Activated T-helper 1 cell treated with anti-CD3 and anti-CD28 coated beads, Interleukin-2, amount 50 U/mL, for 16 hours (primary cell): ENCODE measurements at regions not wholly inside any gene's neighbourhood (a gene's known extent, or its start where the extent isn't known, plus 50 kb on each side); places are given as distances from the start of the nearest gene placed in this dataset.
"Not testable (repeated sequence)": the region's sequence is repeated elsewhere in the genome, so short reads cannot be mapped to it uniquely, and the experiment has no call there.

Experiments used
- DNase-seq, 2 donors: peaks; one replicate each; pipeline ENCODE4 v3.0.0-alpha.2; 2020; ENCODE audit warnings: low read depth in 1 of 2, low spot score in 1 of 2

DNA sequence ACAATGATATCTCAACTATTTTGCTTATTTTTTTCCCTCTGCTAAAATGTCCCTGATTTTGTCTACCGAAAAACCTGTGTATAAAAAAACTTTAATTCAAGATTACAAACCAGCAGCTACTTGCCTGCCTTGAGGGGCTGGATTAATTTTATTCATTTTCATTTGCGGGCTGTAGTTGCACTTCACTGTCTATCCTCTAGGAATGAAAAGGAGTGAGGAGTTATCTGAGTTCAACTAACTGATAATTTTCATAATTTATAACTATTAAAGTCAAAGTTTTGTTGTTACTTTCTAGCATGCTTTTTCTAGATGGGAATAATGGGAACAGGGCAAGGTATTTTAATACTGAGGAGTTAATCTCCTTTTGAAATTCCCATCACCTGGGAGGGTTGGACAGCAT, 50.3 kb upstream of the AGTPBP1 start:
- DNase-seq = not testable (repeated sequence)

DNA sequence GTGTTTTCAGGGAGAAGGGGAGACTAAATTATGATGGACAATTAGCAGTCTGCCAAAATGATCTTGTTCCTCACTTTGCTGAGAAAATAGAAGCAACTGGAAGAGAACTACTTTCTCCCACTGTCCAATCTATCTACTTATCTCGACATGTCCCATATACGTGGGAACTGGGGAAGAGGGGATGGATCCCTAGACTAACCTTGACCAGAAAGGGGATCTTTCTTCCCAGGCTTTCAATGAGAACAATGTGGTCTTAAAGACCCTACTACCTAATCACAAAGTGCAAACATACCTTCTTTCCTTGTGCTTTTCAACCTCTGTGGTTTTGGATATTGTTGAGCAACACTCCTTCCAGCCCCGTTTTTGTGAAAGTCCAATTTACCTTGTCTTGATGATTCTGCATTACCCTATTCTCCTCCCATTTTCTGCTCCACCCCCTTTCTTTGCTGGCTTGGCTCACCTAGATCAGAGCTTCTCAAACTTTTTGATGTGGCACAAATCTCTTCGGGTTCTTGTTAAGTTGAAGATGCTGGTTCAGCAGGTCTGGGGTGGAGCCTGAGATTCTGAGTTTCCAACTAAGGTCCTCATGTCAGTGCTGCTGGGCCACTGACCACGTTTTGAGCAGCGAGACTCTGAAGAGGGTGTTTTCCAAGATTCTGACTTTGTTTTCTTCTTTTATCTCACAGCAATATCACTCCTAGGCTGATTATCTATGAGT, 61.4 kb upstream of the AGTPBP1 start:
- not testable (repeated sequence) for DNase-seq

DNA sequence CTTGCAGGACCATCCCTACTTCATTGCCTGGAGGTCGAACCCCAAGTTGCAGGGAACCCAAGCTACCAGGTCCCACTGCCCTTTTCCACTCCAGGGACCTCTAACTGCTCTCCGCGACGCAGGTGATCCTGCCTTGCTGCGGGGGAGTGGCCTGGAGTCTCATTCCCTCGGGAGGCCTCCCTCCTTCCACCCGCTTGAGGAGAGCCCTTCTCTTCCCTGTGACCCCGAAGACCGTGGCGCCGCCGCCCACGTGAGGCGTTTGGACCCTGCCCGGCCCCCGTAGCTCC, 63.0 kb upstream of the AGTPBP1 start:
- DNase-seq = not testable (repeated sequence)

DNA sequence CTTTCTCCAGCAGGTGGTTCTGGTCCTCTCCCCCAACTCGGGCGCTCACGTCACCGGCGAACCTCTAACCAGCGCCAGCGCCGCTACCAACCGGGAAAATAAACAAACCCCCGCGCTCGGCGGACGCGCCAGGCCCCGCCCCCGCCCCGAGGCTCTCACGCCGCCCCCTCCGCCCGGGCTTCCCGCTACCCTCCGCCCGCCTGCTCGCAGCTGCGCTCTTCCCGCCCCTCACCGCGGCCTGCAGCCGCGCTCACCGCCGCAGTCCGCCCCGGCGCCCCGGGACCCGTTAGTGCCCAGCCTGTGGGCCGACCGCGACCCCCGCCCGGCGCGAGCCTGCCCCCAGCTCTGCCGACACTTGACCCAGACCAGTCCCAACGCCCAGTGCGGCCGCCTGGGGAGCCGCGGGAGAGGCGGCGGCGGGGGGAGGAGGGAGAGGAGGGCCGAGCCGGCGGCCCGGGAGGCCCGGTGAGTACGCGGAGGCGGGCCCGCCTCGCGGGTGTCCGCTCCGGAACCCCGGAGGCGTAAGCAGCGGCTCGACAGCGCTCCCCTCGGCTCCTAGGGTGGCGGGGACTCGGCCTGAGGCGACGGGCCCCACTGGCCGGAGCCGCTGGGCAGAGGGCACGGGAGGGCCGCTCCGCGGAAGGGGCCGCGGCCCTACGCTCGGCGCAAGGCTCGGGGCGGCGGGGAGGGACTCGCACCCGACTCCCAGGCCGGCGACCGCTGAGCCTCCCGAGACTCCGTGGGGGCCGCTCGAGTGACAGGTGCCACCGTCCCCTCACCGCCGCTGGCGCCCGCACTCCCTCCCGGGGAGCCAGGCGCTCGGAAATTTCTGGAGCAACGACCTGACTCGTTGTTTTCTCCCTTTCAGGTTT, 63.6 kb upstream of the AGTPBP1 start:
- DNase-seq = peak; percentile 48 to 61

DNA sequence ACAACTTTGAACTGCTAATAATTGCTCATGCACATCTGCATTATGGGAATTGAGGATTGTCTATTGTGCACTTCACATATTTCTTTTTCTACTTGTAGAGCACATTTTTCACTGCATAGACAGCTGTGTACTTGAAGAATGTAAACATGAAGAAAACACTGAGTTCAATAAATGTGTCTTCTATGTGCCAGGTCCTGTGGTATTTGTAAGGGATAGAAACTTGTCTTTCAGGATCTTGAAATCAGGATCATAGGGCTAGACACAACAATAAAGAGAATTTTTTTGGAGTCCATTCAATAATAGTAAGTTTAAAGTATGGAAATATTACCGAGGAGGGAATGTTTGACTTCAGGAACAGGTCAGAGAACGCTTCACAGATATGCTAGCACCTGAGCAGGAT, 66.6 kb upstream of the AGTPBP1 start:
- not testable (repeated sequence) for DNase-seq

DNA sequence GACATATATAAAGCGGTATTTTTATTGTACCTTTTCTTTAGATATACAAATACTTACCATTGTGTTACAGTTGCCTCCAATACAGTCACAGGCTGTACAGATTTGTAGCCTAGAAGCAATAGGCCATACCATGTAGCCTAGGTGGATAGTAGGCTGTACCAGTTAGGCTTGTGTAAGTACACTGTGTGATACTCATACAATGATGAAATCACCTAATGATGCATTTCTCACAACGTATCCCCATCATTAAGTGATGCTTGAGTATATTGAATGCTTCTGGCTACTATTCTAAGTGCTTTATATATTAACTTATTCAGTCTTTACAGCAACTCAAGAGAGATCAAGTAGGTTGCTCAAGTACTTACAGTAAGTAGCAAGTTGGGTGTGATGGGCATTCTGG, 71.6 kb upstream of the AGTPBP1 start:
- not testable (repeated sequence) for DNase-seq

DNA sequence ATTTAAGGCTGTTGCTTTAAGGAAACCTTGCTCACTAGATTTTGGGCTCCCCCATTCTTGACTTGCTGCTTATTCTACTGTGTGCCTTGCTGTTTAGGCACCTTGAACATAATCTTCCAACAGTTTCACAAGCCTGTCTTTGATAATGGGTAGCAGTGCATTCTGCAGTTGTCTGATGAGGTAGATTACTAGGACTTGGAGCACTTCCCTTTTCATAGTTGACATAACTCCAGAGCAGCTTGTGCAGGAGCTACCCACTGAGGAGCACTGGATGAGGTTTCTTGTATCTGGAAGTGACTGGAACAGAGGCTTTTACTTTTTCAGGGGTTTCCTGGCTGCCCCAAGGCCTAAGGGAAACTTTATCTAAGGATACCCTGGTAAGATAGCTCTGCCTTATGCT, 73.0 kb upstream of the AGTPBP1 start:
- DNase-seq = not testable (repeated sequence)

DNA sequence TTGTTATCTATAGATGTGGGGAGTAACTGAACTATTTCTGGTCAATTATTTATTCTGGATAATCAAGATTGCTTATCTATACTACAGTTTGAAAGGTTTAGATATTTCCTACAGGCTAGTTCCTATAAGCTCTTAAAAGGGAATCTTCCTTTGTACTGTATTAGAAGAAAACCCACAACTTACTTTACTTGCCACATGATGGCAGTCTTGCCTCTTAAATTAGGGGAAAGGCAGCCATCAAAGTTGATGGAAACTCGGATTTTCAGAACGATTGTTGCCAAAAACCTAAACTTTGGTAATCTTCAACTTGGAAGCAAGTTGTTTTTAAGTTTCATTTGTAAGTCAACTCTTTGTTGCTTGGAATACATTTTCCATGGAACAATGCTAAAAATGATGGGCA, 77.2 kb upstream of the AGTPBP1 start:
- not testable (repeated sequence) for DNase-seq

DNA sequence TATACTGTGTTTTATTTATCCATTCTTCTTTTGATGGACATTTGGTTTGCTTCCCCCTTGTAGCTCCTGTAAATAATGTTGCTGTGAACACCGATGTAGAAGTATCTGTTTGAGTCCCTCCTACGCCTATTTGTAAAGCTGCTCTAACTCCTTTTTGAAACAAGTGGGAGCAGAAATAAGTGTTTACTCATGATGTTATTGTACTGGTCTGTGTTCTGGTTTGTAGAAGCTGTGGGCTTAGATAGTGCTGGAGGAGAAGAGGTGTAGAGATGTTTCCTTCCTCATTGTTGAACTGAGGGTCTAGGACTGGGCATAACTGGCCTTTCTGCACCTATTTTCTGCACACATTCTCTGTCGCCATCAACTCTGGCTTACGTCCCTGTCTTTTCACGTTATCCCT, 78.8 kb upstream of the AGTPBP1 start:
- not testable (repeated sequence) for DNase-seq

DNA sequence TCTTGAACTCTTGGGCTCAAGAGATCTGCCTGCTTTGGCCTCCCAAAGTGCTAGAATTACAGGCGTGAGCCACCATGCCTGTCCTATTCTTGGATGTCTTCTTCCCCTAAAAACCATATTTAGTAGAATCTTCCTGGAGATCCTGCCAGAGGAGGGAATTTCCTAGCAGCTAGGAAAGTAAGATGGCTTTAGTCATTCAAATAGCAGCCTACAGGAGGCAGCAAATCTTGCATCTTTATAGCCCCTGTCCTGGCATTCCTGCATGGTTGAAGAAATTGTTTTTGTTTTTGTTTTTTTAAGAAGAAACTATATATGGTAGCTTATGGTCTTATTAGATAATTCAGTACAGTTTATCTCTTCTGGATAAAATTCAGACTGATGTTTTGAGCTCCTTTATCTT, 83.2 kb upstream of the AGTPBP1 start:
- DNase-seq = not testable (repeated sequence)

DNA sequence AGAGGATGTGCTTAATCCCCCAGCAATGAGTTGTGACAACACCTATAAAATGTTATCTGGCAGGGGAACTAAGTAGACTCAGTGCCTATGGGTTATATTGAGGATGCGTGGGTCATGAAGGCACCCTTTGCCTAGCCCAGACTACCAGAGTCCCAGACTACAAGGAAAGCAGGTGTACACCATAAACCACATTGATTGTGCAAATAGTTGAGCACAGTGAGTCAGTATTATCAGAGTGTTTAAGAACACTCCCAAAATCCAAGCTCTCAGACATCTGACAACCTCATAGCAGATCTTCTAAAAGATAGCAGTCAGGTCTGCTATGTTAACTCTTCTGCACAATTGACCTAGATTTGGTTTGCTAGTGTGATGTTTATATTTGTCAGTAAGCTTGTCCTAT, 92.8 kb upstream of the AGTPBP1 start:
- DNase-seq = not testable (repeated sequence)

DNA sequence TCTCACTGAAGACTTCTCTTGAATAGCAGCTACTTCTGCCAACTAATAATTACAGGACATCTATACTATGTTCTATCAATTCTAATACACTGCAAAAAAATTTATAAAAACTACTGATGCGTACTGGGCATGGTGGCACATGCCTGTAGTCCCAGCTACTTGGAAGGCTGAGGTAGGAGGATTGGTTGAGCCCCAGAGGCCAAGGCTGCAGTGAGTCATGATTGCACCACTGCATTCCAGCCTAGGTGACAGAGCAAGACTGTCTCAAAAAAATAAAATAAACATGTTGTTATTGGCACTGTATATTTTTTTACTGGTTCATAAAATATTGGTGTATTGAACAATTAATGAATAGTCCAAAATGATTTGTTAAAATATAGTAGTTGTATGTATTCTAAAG, 97.0 kb upstream of the NAA35 start:
- DNase-seq = not testable (repeated sequence)

DNA sequence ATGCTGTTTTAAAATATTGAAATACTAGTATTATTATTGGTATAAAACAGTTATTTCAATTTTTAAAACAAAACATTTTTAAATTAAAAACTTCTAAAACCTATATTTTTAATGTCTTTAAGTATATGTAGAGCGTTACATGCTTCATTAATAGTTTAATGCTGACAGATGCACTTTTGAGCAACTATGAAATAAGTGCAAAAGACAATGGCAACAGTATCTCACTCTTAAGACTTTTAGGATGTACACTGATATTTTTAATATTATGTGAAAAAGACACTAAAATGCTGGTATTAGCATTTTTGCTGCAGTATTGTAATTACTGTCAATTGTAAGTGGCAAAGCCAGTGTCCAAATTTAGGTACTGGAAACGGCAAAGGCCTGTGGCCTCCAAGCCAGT, 93.2 kb upstream of the NAA35 start:
- DNase-seq = not testable (repeated sequence)

DNA sequence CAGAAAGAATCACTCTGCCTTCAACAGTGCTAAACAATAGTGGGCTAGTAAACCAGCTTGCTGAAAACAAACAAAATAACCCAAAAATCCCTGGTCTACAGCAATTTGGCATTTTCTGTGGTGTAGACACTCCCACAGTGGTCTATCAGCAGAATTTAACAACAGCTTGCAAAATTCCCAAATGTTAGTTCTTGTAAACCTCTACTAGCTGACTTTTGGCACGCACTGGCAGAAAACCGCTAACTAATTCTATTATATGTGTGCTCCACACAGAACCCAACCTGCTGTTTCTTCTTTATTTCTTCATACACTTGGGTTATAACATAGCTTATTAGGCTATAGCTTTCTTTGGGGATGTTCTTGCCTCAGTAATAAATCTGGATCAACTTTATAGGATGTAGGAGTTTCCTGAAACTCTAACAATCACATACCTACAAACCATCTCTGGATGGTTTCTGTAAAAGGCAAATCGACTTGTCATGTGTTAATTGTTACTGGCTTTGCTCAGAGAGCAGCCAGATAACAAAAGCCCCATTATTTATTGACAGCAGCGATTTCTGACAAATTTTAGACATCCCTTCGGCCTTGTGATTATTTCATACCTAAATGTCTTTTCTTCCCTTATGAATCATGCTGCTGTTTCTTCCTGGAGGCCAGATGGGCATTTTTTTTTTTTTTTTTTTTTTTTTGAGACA, 82.7 kb upstream of the NAA35 start:
- DNase-seq = no peak

DNA sequence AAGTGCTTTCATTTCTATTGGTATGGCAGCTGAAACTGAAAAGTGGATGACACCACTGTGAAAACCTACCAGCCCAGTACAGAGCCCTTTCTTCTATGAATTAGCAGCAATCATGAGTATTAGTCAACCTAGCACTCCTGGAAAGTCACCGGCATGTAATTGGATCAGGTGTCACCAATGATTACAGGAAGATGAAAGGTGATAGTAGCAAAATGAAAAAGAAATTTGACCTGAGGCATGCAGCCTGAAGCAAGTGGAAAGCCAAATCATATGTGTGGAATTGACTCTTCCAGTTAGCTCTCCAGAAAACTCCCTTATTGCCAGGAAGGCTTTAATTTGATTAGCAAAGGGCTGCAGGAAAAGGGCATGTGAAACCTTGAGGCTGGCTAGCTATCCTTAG, 81.2 kb upstream of the NAA35 start:
- no peak for DNase-seq

DNA sequence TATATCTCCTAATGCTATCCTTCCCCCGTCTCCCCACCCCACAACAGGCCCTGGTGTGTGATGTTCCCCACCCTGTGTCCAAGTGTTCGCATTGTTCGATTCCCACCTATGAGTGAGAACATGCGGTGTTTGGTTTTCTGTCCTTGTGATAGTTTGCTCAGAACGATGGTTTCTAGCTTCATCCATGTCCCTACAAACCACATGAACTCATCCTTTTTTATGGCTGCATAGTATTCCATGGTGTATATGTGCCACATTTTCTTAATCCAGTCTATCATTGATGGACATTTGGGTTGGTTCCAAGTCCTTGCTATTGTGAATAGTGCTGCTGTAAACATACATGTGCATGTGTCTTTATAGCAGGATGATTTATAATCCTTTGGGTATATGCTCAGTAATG, 79.1 kb upstream of the NAA35 start:
- DNase-seq = not testable (repeated sequence)

DNA sequence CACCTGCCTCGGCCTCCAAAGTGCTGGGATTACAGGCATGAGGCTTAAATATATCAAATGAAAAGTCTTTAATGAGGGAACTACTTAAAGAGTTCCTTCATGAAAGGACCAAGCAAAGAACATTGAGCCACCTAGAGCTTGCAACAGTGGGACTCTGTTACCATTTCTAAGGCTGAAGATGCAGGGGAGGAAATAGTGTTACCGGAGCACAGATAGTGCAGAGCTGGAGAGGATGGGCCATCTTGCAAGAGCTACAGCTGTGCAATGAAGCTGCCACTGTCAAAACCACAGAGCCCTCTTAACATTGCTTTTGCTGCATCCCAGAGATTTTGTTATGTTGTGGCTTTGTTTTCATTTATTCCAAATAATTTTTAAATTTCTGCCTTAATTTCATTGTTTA, 77.1 kb upstream of the NAA35 start:
- no peak for DNase-seq

DNA sequence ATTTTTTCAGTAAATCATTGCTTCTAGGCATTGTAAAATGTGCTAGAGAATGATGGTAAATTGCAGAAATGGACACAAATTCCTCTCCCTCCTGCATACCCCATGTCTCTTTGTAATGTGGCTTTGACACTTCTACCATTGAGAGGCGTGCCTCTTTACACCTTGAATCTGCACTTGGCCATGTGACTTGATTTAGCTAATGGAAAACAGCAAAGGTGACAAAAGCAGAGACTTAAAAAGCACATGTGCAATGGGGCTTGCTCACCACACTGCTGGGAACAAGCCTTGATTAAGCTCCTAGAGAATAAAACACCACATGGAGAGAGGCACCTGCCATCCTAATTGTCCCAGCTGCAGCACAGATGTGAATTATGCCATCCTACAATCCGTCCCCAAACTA, 69.9 kb upstream of the NAA35 start:
- DNase-seq = no peak

DNA sequence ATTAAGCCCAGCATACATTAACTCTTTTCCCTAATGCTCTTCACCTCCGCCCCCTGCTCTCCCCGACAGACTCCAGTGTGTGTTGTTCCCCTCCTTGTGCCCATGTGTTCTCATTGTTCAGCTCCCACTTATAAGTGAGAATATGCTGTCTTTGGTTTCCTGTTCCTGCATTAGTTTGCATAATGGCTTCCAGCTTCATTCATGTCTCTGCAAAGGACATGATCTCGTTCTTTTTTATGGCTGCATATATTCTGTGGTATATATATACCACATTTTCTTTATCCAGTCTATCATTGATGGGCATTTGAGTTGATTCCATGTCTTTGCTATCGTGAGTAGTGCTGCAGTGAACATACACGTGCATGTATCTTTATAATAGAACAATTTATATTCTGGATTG, 69.3 kb upstream of the NAA35 start:
- DNase-seq = not testable (repeated sequence)

DNA sequence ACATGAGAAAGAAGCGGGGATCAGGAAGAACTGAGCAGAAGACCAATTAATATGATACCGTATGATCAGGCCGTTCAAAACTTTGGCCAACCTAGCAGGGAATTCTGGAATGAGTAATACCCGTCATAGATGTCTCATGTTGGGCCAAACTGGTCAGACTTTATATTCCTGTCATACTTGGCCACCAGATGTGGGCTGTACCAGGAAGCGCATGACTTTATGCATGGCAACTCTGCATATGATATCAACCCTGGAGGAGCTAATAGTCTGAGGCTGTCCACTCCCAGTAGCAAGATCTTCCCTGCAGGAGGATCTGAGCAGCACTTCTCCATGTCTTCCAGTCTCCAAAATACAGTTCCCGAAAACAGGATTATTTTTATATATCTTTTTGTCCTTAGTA, 68.5 kb upstream of the NAA35 start:
- no peak for DNase-seq

DNA sequence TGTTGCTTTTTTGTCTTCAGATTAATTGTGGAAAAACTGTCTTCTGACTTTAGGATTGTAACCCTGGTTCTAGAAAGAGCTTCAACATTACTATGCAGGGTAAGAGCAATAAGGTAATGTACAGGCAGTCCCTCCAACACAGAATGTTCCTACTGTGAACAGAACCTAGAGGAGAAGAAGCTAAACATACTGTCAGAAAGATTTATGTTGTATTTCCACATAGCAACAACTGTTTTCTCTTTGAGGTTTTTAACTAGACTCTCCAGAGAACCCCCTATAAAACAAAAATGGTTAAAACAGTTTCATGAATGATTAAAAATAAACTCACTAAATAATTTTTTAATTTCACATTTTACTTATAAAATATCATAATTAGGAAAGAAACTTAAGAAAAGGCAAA, 64.3 kb upstream of the NAA35 start:
- no peak for DNase-seq
